Loucy (cell line): ENCODE measurements at regions not wholly inside any gene's neighbourhood (a gene's known extent, or its start where the extent isn't known, plus 50 kb on each side); places are given as distances from the start of the nearest gene placed in this dataset.

Experiments used
- CTCF ChIP-seq: fragments of 200-600 bp; sonication (generic); conservative IDR thresholded peaks from 2 replicates; pipeline ENCODE4 v1.5.1; 2014; ENCODE audit warnings: mild to moderate bottlenecking, antibody characterized with exemption, low read length
- EZH2phosphoT487 ChIP-seq: fragments of 200-600 bp; IDR thresholded peaks from 2 replicates; pipeline ENCODE4 v1.6.1; 2018; ENCODE audit warnings: antibody characterized with exemption, mild to moderate bottlenecking, moderate library complexity, borderline replicate concordance

GRCh38 chr4:153093802-153094201 is 110.4 kb upstream of the TRIM2 start:
- no peak for TF ChIP-seq CTCF
- TF ChIP-seq EZH2phosphoT487 = no peak
